ENCODE measurements at regions not wholly inside any gene's neighbourhood (a gene's known extent, or its start where the extent isn't known, plus 50 kb on each side); places are given as distances from the start of the nearest gene placed in this dataset.
"Not testable (repeated sequence)": the region's sequence is repeated elsewhere in the genome, so short reads cannot be mapped to it uniquely, and the experiment has no call there.

GRCh38 chrX:148228521-148228920 lies 247.4 kb downstream of the FMR1NB start:
- intact Hi-C loops (cut with DNase I): no loop called here
- DNase-seq (ENCODE audit: missing footprints): no peak
- ATAC-seq: no peak

- intact Hi-C loops (cut with DNase I): no loop called here
- no peak for ATAC-seq
- no peak for DNase-seq (ENCODE audit: missing footprints)
These were observed 248.7 kb downstream of the FMR1NB start for GRCh38 chrX:148229801-148230303.

GRCh38 chrX:148259990-148260389 lies 240.4 kb upstream of the AFF2 start:
- DNase-seq (ENCODE audit: missing footprints) (no peak), ATAC-seq (no peak)
- intact Hi-C loops (cut with DNase I): no loop called here

GRCh38 chrX:148265829-148266228 lies 234.6 kb upstream of the AFF2 start:
- intact Hi-C loops (cut with DNase I): no loop called here
- DNase-seq (ENCODE audit: missing footprints): no peak
- ATAC-seq: no peak

GRCh38 chrX:148268673-148269072 lies 231.7 kb upstream of the AFF2 start:
- intact Hi-C loops (cut with DNase I): no loop called here
- ATAC-seq (no peak), DNase-seq (ENCODE audit: missing footprints) (no peak)

GRCh38 chrX:148269513-148269912 lies 230.9 kb upstream of the AFF2 start:
- intact Hi-C loops (cut with DNase I): no loop called here
- ATAC-seq: no peak

GRCh38 chrX:148270499-148270898 lies 229.9 kb upstream of the AFF2 start:
- ATAC-seq: no peak
- no peak for DNase-seq (ENCODE audit: missing footprints)
- intact Hi-C loops (cut with DNase I): no loop called here

More at GRCh38 chrX:148269513-148269912, 230.9 kb upstream of the AFF2 start:
- no peak for DNase-seq (ENCODE audit: missing footprints)

GRCh38 chrX:148271263-148271662 lies 229.2 kb upstream of the AFF2 start:
- ATAC-seq (no peak), DNase-seq (ENCODE audit: missing footprints) (no peak)
- intact Hi-C loops (cut with DNase I): no loop called here

GRCh38 chrX:148281920-148282319 lies 218.5 kb upstream of the AFF2 start:
- intact Hi-C loops (cut with DNase I): no loop called here
- ATAC-seq: no peak

GRCh38 chrX:148282504-148282903 lies 217.9 kb upstream of the AFF2 start:
- ATAC-seq (no peak), DNase-seq (ENCODE audit: missing footprints) (no peak)
- intact Hi-C loops (cut with DNase I): no loop called here

More at GRCh38 chrX:148281920-148282319, 218.5 kb upstream of the AFF2 start:
- DNase-seq (ENCODE audit: missing footprints): no peak

- no peak for DNase-seq (ENCODE audit: missing footprints)
- intact Hi-C loops (cut with DNase I): no loop called here
- ATAC-seq: no peak
These were observed 216.4 kb upstream of the AFF2 start for GRCh38 chrX:148284056-148284455.

- DNase-seq (ENCODE audit: missing footprints) (no peak), ATAC-seq (no peak)
- intact Hi-C loops (cut with DNase I): no loop called here
These were observed 215.6 kb upstream of the AFF2 start for GRCh38 chrX:148284821-148285220.

- DNase-seq (ENCODE audit: missing footprints) (no peak), ATAC-seq (no peak)
- intact Hi-C loops (cut with DNase I): no loop called here
These were observed 212.0 kb upstream of the AFF2 start for GRCh38 chrX:148288451-148288850.

GRCh38 chrX:148290041-148290440 lies 210.4 kb upstream of the AFF2 start:
- intact Hi-C loops (cut with DNase I): no loop called here
- ATAC-seq: no peak

GRCh38 chrX:148290931-148291330 lies 209.5 kb upstream of the AFF2 start:
- intact Hi-C loops (cut with DNase I): no loop called here
- DNase-seq (ENCODE audit: missing footprints) (no peak), ATAC-seq (no peak)

More at GRCh38 chrX:148290041-148290440, 210.4 kb upstream of the AFF2 start:
- no peak for DNase-seq (ENCODE audit: missing footprints)

GRCh38 chrX:148298737-148299136 lies 201.7 kb upstream of the AFF2 start:
- intact Hi-C loops (cut with DNase I): no loop called here
- no peak for DNase-seq (ENCODE audit: missing footprints)
- ATAC-seq: no peak

GRCh38 chrX:148305214-148305613 lies 195.2 kb upstream of the AFF2 start:
- ATAC-seq; intact Hi-C loops (cut with DNase I); DNase-seq (ENCODE audit: missing footprints): not testable (repeated sequence)

GRCh38 chrX:148309413-148309812 lies 191.0 kb upstream of the AFF2 start:
- intact Hi-C loops (cut with DNase I): no loop called here
- DNase-seq (ENCODE audit: missing footprints) (no peak), ATAC-seq (no peak)

- DNase-seq (ENCODE audit: missing footprints): no peak
- intact Hi-C loops (cut with DNase I): no loop called here
- no peak for ATAC-seq
These were observed 189.8 kb upstream of the AFF2 start for GRCh38 chrX:148310426-148311165.

GRCh38 chrX:148311544-148311943 lies 188.9 kb upstream of the AFF2 start:
- intact Hi-C loops (cut with DNase I): no loop called here
- no peak for DNase-seq (ENCODE audit: missing footprints)
- ATAC-seq: no peak

GRCh38 chrX:148314876-148315275 lies 185.5 kb upstream of the AFF2 start:
- no peak for ATAC-seq
- intact Hi-C loops (cut with DNase I): no loop called here
- no peak for DNase-seq (ENCODE audit: missing footprints)
